CD4-positive, alpha-beta T cell treated with Interleukin-2 at 100 ng/mL for 4 hours (primary cell): ENCODE measurements at regions not wholly inside any gene's neighbourhood (a gene's known extent, or its start where the extent isn't known, plus 50 kb on each side); places are given as distances from the start of the nearest gene placed in this dataset.

ENCODE experiments used
- DNase-seq: peaks from one replicate; pipeline ENCODE4 v3.0.0-alpha.2; 2020; ENCODE audit warnings: low spot score

DNA sequence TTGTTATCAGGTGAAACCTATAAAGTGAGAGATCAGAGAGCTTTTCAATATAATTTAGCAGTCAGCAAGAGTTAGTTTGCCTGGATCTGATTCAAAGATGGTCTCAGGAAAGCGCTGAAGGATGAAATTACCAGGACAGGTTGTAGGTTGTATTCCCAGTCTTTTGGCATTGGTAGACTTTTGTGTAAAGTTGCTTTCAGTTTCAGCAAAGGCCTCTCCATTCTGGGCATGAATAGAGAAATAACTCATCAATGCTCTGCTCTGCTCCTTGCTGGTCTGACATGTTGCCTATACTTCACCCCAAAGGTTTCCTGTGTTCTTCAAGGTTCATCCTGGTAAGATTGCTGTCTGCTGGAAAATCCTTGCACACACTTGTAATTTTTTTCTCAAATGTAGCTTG lies 714.8 kb downstream of the EPM2A start:
- no peak for DNase-seq

DNA sequence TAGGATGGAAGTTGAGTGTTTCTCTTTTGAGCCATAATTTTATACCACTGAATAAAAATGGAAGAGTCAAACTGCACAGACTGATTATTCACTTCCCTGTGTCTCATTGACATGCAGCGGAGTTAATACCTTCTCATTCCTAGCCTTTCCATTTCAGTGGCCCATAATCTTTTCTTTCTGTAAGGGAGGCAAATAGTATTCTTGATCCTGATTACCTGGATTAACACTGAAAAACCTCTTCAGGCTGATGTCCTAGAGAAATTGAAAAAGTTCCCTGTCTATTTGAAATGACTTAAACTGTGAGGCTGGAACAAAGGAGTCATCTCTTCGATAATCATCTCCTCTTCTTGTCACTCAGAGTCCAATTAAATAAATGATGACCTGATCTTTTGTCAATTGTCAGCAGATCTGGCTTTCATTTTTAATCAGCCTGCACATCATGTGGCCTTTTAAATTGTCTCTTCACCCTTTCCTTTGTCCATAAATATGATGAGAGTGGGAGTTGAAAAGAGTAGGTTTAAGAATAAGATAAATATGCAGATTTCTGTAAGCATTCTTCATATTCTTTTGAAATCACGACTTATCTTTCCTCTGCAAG lies 713.0 kb downstream of the EPM2A start:
- no peak for DNase-seq

DNA sequence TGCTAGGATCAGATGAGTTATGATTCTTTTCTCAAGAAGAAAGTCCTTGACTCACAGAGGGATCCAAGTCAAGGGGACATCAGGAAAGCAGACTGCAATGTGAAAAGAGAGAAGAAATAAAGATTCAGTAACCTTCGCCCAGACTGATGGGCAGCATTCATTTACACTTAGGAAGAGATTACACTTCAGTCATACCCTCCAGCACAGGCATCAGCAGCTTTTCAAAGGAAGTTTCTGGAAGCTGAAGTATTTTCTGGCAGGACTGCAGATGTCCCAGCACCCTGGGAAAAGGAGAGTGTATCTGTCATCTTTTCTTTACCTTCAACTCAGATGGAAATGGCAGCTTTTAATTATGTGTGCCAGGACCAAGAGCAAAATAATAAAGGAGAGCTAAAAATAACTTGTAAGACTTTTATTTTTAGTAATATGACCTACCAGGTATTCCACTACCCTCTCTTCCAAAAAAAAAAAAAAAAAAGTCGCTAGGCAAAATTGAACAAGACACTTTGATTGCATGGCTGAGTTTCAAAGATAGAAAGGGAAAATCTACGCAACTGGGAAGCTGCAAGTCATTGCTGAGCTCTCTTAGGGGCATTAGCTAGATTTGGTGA lies 712.1 kb downstream of the EPM2A start:
- no peak for DNase-seq

DNA sequence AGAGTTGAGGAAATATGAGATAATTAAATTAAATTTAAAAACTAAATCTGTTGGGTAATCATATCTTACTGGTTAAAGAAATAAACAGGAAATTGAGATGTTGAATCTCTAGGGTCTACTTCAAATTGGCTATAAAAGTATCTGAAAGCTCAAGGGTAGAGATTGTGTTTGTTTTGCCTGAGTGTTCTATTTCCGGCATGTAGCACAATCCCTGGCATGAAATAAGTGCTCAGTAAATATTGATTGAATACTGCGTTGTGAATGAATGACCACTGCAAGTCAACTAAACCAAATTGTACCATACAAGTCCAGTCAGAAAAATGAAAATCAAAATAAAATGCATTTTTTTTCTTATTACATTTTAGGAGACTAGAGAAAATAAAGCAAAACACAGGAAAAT lies 709.8 kb downstream of the EPM2A start:
- no peak for DNase-seq

DNA sequence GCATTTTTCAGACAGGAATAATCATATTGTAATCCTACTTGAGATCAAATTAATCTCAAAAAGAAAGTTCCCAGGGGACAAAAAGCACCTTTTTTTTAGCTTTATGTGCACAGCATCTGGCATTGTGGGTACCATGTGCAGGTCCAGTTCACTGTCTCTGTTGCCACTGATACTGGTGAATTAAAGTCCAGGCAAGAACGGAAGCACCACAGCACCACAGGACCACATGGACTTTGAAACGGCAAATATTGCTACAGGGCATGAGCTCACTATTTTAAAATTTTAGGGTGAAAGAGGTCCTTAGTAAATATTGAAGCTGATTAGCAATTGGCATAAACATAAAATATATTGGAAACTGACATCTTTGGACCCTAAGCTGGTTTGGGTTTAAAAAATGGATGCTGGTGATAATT lies 709.0 kb downstream of the EPM2A start:
- no peak for DNase-seq

DNA sequence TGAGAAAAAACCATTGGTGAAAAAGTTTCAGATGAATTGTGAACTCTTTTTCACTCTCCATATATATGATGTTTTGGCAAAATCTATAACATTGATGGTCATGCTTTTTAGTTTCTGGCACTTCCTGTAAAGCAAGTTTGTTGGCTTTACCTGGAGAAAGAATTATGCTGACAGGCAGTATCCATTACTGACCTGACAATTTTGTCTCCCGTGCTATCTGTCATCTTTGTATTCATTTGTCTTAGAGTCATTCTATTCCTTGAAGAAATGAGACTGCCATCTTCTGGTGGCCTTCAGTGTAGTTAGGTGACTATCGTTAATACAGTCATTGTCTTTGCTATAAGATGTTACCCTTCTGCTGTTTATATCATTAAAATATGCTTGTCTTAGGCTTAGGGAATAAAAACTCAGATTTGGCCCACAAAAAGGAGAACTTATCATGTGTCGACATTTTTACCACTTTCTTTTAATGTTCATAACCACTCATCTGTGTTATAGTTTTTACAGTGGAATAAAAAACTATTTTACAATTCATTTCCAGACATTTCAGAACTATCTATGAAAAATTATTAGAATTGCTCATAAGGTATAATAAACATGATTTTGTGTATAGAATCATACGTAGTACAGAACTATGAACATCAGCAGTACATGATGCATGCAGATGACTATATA lies 707.0 kb downstream of the EPM2A start:
- DNase-seq, result peak; percentile 16

DNA sequence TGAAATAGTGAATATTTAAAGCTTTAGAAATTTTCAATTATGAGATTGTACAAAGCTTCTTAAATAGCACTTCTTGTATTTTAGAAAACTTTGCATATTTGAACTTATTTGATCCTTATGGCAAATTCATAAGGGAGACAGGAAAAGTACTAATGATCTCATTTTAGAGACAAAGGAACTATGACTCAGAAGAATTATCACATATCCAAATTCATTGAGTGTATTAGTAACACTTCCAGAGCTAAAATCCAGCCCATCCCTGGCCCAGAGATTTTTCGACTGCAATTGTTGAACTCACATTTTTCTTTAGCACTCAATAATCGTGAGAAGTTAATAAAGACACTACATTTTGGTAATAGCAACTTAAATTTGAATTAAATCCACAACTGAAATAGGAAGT lies 704.3 kb downstream of the EPM2A start:
- no peak for DNase-seq

DNA sequence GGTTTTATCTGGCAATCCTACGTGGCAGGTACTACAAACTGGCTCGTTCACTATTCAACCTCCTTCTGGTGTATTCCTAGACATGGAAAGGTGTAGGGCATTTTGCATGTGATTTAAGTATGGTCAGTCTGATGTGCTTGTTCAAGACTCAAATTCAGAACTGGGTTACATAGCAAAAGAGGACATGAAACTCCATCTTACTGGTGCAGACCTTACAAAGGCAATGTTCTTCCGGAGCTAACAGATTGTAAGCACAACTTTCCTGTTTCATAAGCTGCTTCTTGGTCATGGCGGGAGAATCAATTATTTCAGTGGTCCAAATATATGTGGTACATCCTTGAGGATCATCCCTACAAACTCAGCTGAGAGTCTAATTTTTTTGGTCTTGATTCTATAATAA lies 703.4 kb downstream of the EPM2A start:
- DNase-seq, result no peak

DNA sequence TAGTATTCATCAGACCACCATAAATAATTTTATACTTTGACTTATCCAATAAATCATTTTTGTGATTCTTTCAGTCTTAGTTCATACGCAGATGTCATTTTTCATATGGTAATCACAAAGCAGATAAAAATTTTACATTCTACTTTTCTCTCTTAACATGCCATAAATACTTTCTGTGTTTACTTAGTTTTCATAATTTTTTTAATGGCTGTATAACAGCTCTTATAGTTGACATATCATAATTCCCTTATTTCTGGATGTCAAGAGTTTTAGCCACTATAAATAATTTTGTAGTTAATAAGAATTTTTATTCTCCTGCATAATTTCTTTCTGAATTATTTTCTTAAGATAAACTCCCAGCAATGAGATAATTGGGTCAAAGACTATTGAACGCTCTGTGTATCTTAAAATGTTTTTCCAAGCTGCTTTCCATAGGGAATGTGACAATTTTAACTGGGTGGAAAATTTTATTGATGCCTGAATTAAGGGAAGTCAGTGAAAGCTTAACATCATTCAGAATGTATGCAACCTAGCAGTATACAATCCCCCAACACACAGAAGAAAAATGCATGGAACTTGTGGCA lies 702.7 kb downstream of the EPM2A start:
- no peak for DNase-seq

DNA sequence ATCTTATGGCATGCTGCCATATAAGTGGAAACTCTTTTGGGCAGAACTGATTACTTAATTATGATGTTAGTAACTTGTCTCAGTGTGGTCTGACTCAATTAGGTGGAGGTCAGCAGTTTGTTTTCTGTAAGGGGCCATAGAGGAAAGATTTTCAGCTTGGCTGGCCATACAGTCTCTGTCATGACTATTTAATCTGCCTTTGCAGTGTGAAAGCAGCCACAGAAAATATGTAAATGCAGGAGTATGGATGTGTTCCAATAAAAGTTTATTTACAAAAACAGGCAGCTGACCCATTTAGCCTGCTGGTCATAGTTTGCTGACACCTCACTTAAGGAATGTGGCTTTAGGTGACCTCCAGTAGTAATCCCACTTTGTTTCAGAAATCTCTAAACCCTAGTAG lies 700.7 kb downstream of the EPM2A start:
- no peak for DNase-seq

DNA sequence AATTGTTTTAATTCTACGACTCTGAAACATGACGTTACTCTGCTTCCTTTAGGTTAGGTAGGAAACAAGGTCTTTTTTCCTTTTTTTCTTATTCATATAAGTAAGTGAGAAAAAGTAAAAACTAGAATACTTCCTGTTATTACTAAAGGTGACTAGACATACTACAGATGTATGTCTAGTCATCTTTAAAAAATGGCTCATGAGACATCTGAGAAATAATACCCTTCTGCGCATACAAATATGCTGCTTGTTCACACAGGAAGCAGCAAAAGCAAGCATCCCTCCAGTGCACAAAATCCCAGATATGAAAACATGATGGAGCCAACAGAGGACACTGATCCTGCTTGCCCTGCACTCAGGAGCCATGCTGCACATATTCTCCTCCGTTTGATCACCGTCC lies 699.1 kb downstream of the EPM2A start:
- DNase-seq, result no peak

DNA sequence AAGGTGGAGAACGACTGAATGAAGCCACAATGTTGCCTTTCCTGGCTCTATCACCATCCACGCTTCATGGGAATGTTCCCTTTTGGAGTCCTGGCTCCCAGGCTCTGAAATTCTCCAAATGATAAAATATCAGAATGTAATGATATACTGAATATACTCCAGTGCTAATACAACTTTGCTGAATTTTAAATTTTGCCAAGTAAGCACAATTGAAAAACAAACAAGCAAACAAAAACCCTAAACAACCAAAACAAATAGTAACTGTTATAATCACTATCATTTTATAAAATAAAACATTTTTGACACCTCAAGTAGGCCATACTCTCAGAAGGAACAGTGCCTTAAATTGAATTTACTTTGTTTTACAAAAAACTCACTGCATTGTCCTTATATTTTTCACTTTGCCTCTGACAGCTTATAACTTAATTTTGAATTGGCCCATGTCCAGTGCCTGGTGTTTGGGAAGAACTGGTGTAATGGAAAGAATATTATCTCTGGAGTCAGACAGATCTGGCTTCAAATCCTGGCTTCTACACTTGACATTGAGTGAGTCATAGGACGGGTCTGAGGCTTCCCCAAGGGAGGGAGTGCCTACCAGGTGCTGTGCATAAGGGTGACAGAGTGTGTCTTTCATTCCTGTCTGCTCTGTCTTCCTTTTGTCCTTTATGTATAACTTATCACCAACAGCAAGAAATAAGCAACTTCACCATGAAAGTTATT lies 698.3 kb downstream of the EPM2A start:
- DNase-seq, result no peak

DNA sequence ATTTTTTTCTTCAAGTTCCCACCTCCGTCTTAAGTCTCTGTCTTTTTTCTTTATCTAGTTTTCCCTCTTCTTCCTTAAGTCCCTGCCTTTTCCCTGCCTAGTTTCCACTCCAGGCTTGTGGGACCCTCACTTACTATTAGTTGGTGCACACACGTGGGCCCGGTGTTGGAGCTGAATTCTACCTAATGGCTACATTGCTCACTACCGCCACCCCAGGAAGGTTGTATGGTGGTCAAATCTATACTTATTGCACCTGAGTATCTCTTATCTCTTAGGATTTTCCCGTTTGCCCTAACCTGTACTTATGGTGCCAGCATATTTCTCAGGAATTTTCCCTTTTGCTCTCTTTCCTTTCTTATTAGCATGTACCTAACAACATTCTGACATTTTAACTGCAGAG lies 692.8 kb downstream of the EPM2A start:
- no peak for DNase-seq

DNA sequence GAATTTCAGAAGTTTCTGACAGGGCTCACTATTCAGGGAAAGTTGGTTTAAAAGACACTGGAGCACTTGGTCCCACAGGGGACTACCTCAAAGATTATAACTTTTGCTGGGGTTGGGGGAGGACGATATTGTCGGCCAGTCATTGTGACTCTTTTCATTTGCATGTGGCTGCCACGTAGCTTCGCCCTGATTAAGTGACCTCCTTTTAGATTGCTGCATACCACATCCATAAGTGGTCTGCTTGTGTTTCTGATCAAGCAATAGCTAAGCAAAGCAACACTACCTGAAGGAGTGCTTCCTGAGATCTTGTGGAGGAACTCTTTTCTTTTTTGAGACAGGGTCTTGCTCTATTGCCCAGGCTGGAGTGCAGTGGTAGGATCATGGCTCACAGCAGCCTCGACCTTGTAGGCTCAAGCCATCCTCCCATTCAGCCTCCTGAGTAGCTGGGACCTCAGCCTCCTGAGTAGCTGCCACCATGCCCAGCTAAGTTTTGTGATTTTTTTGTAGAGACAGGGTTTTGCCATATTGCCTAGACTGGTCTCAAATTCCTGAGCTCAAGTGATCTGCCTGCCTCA lies 691.3 kb downstream of the EPM2A start:
- DNase-seq, result no peak

DNA sequence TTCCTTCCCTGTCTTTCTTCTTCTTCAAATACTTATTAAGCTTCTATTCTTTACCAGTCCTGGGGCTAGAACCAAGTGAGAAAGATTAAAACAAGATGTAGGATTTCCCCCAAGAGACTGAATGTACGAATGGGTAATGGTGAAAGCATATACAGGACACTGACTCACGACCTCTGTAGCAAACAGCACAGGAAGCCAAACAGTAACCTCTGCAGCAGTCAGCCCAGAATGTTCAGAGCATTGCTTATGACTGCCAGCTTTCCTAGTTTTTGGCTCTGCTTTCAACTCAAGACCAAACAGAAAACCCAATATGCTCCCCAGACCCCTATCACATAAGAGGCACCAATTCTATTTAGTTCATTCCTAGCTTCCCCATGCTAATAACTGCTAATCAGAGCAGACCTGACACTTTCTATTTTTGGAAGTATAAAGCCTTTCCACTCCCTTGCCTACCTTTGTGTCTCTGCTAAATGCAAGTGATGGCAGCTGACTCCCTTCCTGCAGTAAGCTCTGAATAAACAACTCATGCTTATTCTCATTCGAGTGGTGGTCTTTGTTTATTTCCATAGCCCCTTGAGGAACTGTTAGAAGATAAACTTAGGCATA lies 690.6 kb downstream of the EPM2A start:
- no peak for DNase-seq

DNA sequence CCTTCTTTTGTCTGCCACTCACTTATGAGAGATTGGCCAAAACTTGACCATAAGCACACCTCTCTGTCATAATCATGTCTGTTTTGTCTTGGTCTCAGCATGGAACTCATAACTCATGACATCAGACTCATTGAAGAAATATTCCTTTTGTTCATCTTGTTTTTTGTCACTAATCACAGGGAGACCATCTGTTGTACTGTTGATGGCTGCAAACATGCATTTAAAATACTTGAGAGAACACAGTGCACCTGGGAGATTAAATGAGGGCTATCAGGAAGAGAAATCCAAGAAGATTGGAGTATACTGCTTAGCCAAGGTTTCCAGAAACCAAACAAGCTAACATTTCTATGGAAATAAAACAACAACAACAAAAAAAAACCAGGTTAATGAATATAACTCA lies 689.7 kb downstream of the EPM2A start:
- DNase-seq, result no peak

DNA sequence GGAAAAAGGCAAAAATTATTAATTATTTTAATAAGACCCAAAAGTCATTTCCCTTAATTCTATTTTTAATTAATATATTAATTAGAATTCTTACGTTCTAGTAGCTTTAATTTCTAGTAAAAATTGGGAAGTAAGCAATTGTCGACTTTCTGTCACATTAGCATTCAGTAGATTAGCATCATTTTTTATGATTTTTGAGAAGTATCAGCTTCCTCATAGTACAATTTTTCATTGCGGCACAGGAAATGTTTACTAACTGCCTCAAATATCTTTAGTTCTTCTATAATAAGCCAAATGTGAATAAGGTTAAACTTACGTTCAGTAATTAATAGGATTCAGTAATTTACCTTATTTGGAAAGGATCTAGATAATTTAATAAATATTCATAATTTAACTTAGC lies 687.4 kb downstream of the EPM2A start:
- no peak for DNase-seq

DNA sequence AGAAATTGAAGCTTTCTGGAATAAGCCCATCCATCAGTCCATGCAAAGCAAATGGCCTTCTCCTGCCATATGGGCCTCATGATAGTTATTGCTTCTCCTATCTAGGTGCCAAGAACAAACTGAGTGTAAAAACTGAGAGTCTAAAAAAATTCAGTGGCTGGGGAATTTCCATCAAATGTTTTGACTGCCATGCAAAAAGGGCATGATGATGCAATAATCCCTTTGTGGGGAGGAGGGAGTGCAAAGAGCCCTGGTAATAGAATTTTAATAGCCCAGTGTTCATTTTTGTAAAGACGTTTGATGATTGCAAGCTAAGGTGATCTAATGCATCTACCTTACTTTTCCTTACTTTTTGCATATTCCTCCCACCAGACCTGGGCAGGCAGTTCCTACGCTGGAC lies 683.7 kb downstream of the EPM2A start:
- no peak for DNase-seq

DNA sequence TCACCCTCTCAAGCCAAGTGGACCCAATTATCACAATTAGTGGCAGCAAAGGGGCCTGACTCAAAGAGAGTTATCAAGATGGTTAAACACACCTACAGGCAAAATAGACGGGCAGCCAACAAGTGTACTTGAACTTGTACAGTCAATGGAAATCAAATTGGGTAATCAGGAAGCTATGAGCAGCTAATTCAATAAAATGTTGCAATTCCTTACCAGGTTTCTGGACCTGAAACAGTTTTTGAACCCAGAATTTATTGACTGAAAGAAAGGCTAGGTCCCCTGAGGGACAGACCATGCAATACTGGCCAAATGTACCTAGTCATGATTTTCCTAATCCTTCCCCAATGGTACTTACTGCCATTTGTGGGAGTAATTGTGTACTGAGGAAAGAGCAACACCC lies 679.8 kb downstream of the EPM2A start:
- DNase-seq, result no peak

DNA sequence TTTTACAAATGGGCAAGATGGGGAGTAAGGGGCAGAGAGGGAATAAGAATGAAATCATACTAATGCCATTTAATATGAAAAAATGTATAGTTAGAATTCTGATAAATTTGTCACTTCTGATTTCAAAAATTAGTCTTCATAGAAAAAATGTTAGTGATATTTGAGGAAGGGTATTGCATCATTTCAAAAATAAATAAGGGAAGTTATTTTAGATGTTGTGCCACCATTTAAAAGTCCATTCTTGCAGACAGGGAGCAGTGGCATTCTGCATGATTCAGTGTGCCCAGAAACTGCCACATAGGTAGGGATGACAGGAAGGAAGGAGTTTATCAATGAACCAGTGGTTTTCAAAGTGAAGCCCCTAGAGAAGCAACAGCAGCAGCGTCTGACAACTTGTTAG lies 674.6 kb downstream of the EPM2A start:
- no peak for DNase-seq

DNA sequence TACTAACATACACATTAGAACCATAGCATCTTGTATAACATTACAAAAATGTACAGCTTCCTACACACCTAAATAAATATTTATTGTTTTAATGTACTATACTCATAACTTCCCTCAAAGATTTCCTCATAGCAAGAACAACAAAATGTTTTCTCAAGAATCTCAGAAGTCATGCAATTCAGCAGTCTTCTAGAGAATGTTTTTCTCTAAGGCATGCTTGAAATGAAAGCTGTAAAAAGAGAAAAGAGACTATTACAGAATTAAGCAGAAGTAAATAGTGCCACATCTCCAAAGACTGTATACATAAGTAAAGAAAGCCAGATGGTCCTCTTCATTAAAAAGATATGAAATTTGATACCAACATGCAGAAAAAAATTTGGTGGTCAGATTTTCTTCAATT lies 672.2 kb downstream of the EPM2A start:
- DNase-seq, result no peak

DNA sequence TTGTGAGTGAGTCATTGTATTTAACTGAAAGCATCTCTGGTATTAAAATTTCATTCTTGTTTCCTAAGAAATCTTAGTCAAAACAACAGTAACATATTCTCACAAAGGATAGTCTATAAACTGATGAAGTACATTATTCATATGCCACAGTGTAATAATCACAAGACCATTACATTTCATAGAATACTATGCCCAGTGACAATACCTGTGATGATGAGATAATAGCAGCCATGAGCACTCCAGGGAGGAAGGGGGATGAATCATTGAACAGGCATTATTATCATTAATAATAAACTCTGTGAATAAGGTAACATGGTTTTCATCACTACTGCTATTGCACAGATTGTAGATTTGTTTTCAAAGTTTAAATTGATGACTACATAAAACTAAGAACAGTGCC lies 667.9 kb downstream of the EPM2A start:
- no peak for DNase-seq
